ENCODE measurements at regions not wholly inside any gene's neighbourhood (a gene's known extent, or its start where the extent isn't known, plus 50 kb on each side); places are given as distances from the start of the nearest gene placed in this dataset.

- intact Hi-C loops (cut with DNase I, micrococcal nuclease): no loop called here
- no peak for ATAC-seq
- TF ChIP-seq, protein P1, sequence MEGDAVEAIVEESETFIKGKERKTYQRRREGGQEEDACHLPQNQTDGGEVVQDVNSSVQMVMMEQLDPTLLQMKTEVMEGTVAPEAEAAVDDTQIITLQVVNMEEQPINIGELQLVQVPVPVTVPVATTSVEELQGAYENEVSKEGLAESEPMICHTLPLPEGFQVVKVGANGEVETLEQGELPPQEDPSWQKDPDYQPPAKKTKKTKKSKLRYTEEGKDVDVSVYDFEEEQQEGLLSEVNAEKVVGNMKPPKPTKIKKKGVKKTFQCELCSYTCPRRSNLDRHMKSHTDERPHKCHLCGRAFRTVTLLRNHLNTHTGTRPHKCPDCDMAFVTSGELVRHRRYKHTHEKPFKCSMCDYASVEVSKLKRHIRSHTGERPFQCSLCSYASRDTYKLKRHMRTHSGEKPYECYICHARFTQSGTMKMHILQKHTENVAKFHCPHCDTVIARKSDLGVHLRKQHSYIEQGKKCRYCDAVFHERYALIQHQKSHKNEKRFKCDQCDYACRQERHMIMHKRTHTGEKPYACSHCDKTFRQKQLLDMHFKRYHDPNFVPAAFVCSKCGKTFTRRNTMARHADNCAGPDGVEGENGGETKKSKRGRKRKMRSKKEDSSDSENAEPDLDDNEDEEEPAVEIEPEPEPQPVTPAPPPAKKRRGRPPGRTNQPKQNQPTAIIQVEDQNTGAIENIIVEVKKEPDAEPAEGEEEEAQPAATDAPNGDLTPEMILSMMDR (IDR thresholded peaks at IDR 0.05): no peak
Measured at GRCh38 chr15:46710401-46710960, 1006.8 kb upstream of the SEMA6D start.

GRCh38 chr15:46713045-46713444, 1004.3 kb upstream of the SEMA6D start:
- intact Hi-C loops (cut with DNase I, micrococcal nuclease): no loop called here
- no peak overlapping the region for H3K4me3 ChIP-seq

More at GRCh38 chr15:46710401-46710960, 1006.8 kb upstream of the SEMA6D start:
- DNase-seq: no peak
- H3K9me3 ChIP-seq: no peaks in the 10 kb centered on the region
- H3K4me3 ChIP-seq: no peak overlapping the region
- H3K36me3 ChIP-seq (ENCODE audit: low read depth): no peaks in the 10 kb centered on the region
- no peaks in the 10 kb centered on the region for H3K4me1 ChIP-seq (ENCODE audit: low read depth)

DNA sequence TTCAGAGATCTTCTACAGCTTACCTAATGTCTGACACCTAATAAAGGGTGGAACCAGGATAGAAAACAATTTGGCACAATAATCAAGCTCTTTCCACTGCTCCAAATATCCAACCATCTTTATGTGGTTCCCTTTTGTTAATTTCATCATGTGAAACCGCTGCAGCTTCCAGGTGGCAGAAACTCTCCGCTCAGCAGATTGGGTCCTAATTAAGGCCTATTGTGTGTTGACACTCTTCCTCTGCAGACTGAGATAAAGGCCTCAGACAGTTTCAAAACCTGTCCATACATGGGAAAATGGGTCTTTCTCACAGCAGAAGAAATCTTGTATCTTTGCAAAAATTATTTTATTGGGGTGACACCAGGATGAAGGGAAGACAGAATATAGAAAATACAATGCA, 1002.4 kb upstream of the SEMA6D start:
- H3K9me3 ChIP-seq: no peaks in the 10 kb centered on the region
- TF ChIP-seq, protein P1 (IDR thresholded peaks at IDR 0.05): no peak
- no peak overlapping the region for H3K4me3 ChIP-seq
- H3K4me1 ChIP-seq (ENCODE audit: low read depth): no peaks in the 10 kb centered on the region
- DNase-seq (no peak), ATAC-seq (no peak)
- no peaks in the 10 kb centered on the region for H3K36me3 ChIP-seq (ENCODE audit: low read depth)
- intact Hi-C loops (cut with DNase I, micrococcal nuclease): no loop called here

More at GRCh38 chr15:46713045-46713444, 1004.3 kb upstream of the SEMA6D start:
- TF ChIP-seq, protein P1 (IDR thresholded peaks at IDR 0.05): no peak
- Histone ChIP-seq H3K9me3 (no peaks in the 10 kb centered on the region), H3K4me1 (ENCODE audit: low read depth) (no peaks in the 10 kb centered on the region), H3K36me3 (ENCODE audit: low read depth) (no peaks in the 10 kb centered on the region)
- DNase-seq (no peak), ATAC-seq (no peak)

GRCh38 chr15:46723308-46723707, 994.0 kb upstream of the SEMA6D start:
- intact Hi-C loops (cut with DNase I, micrococcal nuclease): no loop called here
- Histone ChIP-seq H3K4me3 (no peak overlapping the region), H3K4me1 (ENCODE audit: low read depth) (no peaks in the 10 kb centered on the region), H3K9me3 (peaks cover 8% of the 10 kb centered on the region), H3K36me3 (ENCODE audit: low read depth) (no peaks in the 10 kb centered on the region)
- TF ChIP-seq, protein P1 (IDR thresholded peaks at IDR 0.05): no peak
- no peak for ATAC-seq
- no peak for DNase-seq

GRCh38 chr15:46732060-46732459, 985.2 kb upstream of the SEMA6D start:
- H3K36me3 ChIP-seq (ENCODE audit: low read depth): no peaks in the 10 kb centered on the region
- TF ChIP-seq, protein P1 (IDR thresholded peaks at IDR 0.05): no peak
- no peak overlapping the region for H3K4me3 ChIP-seq
- DNase-seq (no peak), ATAC-seq (no peak)
- H3K4me1 ChIP-seq (ENCODE audit: low read depth): no peaks in the 10 kb centered on the region
- H3K9me3 ChIP-seq: peaks cover 16% of the 10 kb centered on the region
- intact Hi-C loops (cut with DNase I, micrococcal nuclease): no loop called here

DNA sequence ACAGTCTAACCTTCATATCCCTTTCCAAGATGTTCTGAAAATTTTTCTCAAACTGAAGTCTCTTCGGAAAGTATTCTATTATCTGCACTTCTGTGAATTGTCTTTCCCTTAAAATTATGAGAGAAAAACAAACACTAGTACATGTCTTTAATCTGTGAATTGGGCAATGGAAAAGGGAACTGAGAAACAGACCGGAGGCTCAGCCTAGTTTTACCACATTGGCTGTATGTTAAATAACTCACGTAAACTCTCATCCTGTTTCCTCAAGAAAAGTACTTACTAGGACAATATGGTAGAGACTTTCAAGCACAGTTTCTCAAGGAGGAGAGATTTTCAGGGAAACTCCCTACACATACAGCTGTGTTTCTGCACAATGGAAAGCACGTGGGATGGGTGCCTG, 982.2 kb upstream of the SEMA6D start:
- ATAC-seq: no peak
- Histone ChIP-seq H3K9me3 (no peaks in the 10 kb centered on the region), H3K4me1 (ENCODE audit: low read depth) (no peaks in the 10 kb centered on the region), H3K36me3 (ENCODE audit: low read depth) (no peaks in the 10 kb centered on the region), H3K4me3 (no peak overlapping the region)
- no peak for DNase-seq
- intact Hi-C loops (cut with DNase I, micrococcal nuclease): no loop called here
- TF ChIP-seq, protein P1 (IDR thresholded peaks at IDR 0.05): no peak
